ENCODE measurements at regions not wholly inside any gene's neighbourhood (a gene's known extent, or its start where the extent isn't known, plus 50 kb on each side); places are given as distances from the start of the nearest gene placed in this dataset.

GRCh38 chr7:22597844-22598243 lies 97.9 kb upstream of the STEAP1B start:
- Histone ChIP-seq H3K27me3 (replicated peaks; ENCODE audit: control insufficient read depth, insufficient read depth, low read length) (no peaks in the 10 kb centered on the region; the same call in 1 of the 2 replicates), H3K4me3 (replicated peaks; ENCODE audit: low read depth, low read length) (no peak overlapping the region), H3K36me3 (ENCODE audit: control insufficient read depth, insufficient read depth, low read length) (no peaks in the 10 kb centered on the region)
- DNase-seq (ENCODE audit: extremely low read depth, insufficient read length) = no peak
- no peak for TF ChIP-seq CTCF (IDR thresholded peaks at IDR 0.05; ENCODE audit: insufficient read depth, low read length, poor library complexity, severe bottlenecking)

DNA sequence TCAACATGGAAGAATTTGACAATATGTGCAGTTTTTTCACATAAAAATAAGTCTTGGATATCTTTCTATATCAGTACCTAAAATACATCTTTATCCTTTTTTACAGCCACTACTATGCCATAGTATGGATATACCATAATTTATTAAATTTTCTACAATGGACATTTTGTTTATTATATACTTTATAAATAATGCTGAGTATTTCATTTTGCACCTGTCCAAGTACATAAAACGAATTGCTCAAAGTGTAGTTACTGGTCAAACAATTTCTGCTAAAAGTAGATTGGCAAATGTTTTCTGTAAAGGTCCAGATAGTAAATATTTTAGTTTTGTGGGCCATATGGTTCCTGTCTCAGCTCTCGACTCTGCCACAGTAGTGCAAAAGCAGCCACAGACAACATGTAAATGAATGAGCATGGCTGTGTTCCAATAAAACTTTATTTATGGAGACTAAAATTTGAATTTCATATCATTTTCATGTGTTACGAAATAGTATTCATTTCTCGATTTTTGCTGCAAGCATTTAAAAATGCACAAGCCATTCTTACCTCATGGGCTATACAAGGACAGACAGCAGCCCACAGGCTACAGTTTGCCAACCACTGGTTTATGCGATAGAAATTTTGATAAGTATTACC lies 96.9 kb upstream of the STEAP1B start:
- H3K27me3 ChIP-seq (replicated peaks; ENCODE audit: control insufficient read depth, insufficient read depth, low read length) = peaks cover 1% of the 10 kb centered on the region; the same call in 1 of the 2 replicates
- H3K36me3 ChIP-seq (ENCODE audit: control insufficient read depth, insufficient read depth, low read length) = no peaks in the 10 kb centered on the region
- no peak for DNase-seq (ENCODE audit: extremely low read depth, insufficient read length)
- no peak for TF ChIP-seq CTCF (IDR thresholded peaks at IDR 0.05; ENCODE audit: insufficient read depth, low read length, poor library complexity, severe bottlenecking)
- H3K4me3 ChIP-seq (replicated peaks; ENCODE audit: low read depth, low read length) = no peak overlapping the region

- Histone ChIP-seq H3K4me3 (replicated peaks; ENCODE audit: low read depth, low read length) (no peak overlapping the region), H3K27me3 (replicated peaks; ENCODE audit: control insufficient read depth, insufficient read depth, low read length) (peaks cover 1% of the 10 kb centered on the region; the same call in 1 of the 2 replicates), H3K36me3 (ENCODE audit: control insufficient read depth, insufficient read depth, low read length) (no peaks in the 10 kb centered on the region)
- no peak for DNase-seq (ENCODE audit: extremely low read depth, insufficient read length)
- TF ChIP-seq CTCF (IDR thresholded peaks at IDR 0.05; ENCODE audit: insufficient read depth, low read length, poor library complexity, severe bottlenecking) = no peak
These were observed 94.0 kb upstream of the STEAP1B start for GRCh38 chr7:22594020-22594419.

- H3K36me3 ChIP-seq (ENCODE audit: control insufficient read depth, insufficient read depth, low read length) = no peaks in the 10 kb centered on the region
- no peak for DNase-seq (ENCODE audit: extremely low read depth, insufficient read length)
- H3K4me3 ChIP-seq (replicated peaks; ENCODE audit: low read depth, low read length) = no peak overlapping the region
- H3K27me3 ChIP-seq (replicated peaks; ENCODE audit: control insufficient read depth, insufficient read depth, low read length) = peaks cover 1% of the 10 kb centered on the region; the same call in 1 of the 2 replicates
- TF ChIP-seq CTCF (IDR thresholded peaks at IDR 0.05; ENCODE audit: insufficient read depth, low read length, poor library complexity, severe bottlenecking) = no peak
These were observed 91.3 kb upstream of the STEAP1B start for GRCh38 chr7:22591271-22591670.

GRCh38 chr7:22589641-22590201 lies 89.7 kb upstream of the STEAP1B start:
- H3K4me3 ChIP-seq (replicated peaks; ENCODE audit: low read depth, low read length) = no peak overlapping the region
- TF ChIP-seq CTCF (IDR thresholded peaks at IDR 0.05; ENCODE audit: insufficient read depth, low read length, poor library complexity, severe bottlenecking) = no peak
- H3K36me3 ChIP-seq (ENCODE audit: control insufficient read depth, insufficient read depth, low read length) = no peaks in the 10 kb centered on the region
- no peak for DNase-seq (ENCODE audit: extremely low read depth, insufficient read length)
- H3K27me3 ChIP-seq (replicated peaks; ENCODE audit: control insufficient read depth, insufficient read depth, low read length) = peaks cover 1% of the 10 kb centered on the region; the same call in 1 of the 2 replicates
